ENCODE measurements at regions not wholly inside any gene's neighbourhood (a gene's known extent, or its start where the extent isn't known, plus 50 kb on each side); places are given as distances from the start of the nearest gene placed in this dataset.

DNA sequence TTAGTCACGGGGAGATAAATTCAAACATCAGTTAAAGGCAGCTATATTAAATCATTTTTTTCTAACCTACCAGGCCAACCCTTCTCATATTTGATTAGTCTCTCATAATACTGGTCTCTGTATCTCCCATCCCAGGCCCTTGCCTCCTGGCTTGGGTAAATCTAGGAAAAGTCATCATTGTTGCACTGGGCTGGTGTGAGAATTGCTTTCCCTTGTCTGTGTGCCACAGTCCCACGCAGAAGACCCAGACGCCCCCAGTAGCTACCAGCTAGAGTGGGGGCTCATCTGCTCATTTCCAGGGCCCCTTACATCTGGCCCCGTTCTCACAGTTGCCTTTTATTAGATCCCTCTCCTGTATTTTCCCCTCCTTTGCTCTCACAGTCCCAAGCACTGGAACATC is 67.6 kb upstream of the VIPR2 start:
- no peak for ATAC-seq
- no peak for DNase-seq
- H3K27me3 ChIP-seq: no peaks in the 10 kb centered on the region
- H3K4me3 ChIP-seq: no peak overlapping the region
- H3K9me3 ChIP-seq: no peaks in the 10 kb centered on the region
- no peak overlapping the region for H3K27ac ChIP-seq
- TF ChIP-seq, protein P1, sequence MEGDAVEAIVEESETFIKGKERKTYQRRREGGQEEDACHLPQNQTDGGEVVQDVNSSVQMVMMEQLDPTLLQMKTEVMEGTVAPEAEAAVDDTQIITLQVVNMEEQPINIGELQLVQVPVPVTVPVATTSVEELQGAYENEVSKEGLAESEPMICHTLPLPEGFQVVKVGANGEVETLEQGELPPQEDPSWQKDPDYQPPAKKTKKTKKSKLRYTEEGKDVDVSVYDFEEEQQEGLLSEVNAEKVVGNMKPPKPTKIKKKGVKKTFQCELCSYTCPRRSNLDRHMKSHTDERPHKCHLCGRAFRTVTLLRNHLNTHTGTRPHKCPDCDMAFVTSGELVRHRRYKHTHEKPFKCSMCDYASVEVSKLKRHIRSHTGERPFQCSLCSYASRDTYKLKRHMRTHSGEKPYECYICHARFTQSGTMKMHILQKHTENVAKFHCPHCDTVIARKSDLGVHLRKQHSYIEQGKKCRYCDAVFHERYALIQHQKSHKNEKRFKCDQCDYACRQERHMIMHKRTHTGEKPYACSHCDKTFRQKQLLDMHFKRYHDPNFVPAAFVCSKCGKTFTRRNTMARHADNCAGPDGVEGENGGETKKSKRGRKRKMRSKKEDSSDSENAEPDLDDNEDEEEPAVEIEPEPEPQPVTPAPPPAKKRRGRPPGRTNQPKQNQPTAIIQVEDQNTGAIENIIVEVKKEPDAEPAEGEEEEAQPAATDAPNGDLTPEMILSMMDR (IDR thresholded peaks at IDR 0.05 in 4 of 5, conservative IDR thresholded peaks at IDR 0.05 in 1 of 5): no peak
- no peak for TF ChIP-seq POLR2A (IDR thresholded peaks at IDR 0.05)
- in situ Hi-C loops (cut with MboI; ENCODE audit: low sequenced_read_pairs in 4 of 4): no loop called here
- intact Hi-C loops (cut with DNase I; ENCODE audit: low total_unique reads): no loop called here
- no peaks in the 10 kb centered on the region for H3K36me3 ChIP-seq
- no peaks in the 10 kb centered on the region for H3K4me1 ChIP-seq

DNA sequence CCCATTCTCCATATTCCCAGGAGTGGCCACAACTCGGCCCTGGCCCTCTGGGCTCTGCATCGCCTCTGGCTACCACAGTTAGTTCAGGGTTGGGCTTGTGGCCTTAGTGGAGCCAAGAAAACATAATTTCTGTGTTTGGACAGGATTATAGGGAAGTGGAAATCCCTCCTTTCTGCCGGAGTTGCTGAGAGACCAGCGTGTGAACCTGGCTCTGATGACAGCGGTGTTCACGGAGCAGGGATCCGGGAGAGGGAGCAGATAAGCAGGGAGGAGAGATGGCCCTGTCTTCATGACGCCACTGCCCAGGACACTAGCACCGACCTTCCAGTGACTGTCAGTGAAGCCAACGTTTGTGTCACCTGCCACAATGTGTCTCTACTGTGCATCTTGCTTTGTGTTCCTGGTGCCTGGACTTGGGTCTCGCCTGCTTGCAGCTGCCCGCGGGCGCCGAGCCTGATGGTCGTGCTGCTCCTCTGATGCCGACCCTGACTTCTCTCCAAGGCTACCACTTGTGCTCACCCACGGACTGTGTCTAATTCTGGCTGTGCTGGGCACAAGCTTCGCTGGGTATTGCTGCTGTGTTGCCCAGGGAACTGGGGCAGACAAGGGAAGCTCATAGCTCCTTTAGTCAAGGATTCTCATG is 67.0 kb upstream of the VIPR2 start:
- Histone ChIP-seq H3K9me3 (no peaks in the 10 kb centered on the region), H3K27ac (no peak overlapping the region), H3K36me3 (no peaks in the 10 kb centered on the region), H3K27me3 (no peaks in the 10 kb centered on the region), H3K4me3 (no peak overlapping the region), H3K4me1 (no peaks in the 10 kb centered on the region)
- in situ Hi-C loops (cut with MboI; ENCODE audit: low sequenced_read_pairs in 4 of 4) (no loop called here), intact Hi-C loops (cut with DNase I; ENCODE audit: low total_unique reads) (no loop called here)
- TF ChIP-seq, protein P1 (IDR thresholded peaks at IDR 0.05 in 4 of 5, conservative IDR thresholded peaks at IDR 0.05 in 1 of 5): no peak
- TF ChIP-seq POLR2A (IDR thresholded peaks at IDR 0.05): no peak
- peak in 1 of 2 donors; percentile 36 for ATAC-seq
- DNase-seq: no peak

DNA sequence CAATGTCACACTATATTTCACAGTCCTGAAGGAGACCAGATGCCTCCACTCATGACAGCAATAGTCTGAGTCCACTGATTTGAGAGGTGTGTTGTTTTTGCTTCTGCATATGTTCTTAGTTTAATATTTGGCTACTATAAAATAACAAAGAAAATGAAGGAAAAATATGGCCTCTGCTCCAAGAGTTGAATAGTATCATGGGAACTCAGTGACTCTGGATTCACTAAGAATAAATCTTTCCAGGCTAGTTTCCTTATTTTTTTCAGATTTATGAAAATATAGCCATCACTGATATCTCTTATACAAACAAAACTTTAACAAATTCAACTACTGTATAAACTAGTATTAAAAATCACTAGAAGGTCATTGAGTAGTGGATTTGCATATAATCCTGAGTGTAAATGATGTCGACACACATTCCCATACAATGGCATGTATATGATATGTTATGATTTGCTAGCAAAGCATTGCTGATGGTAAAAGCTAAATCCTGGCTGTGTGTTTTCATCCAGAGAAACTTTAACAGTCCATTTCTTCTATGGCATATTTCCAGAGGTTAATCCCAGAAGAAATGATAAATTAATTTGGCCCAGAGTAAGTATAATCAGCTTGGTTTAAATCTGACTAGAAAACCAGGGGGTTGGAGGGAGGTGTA is 66.0 kb upstream of the VIPR2 start:
- no peak for ATAC-seq
- in situ Hi-C loops (cut with MboI; ENCODE audit: low sequenced_read_pairs in 4 of 4): no loop called here

DNA sequence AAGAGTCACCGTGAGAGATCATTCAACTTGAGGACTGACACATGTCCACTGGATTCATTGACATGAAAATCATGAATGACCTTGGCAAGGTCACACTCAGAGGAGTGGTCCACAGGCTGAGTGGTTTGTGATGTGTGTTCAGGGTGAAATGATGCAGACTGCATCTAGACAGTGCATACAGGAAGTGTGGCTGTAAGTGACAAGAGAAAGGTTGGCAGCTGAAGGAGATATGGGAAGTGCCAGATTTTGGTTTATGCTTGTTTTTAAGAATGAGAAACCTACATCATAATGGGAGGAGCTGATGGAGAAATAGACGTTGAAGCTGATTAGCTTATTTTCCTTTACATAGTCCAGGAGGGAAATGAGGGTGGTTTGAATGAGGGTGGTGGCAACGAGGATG is 64.8 kb upstream of the VIPR2 start:
- intact Hi-C loops (cut with DNase I; ENCODE audit: low total_unique reads): no loop called here
- H3K27me3 ChIP-seq: no peaks in the 10 kb centered on the region

More for the DNA sequence above, 66.0 kb upstream of the VIPR2 start:
- H3K27me3 ChIP-seq: no peaks in the 10 kb centered on the region
- no peak overlapping the region for H3K27ac ChIP-seq
- DNase-seq: no peak
- no peaks in the 10 kb centered on the region for H3K4me1 ChIP-seq
- H3K9me3 ChIP-seq: no peaks in the 10 kb centered on the region
- no peak for TF ChIP-seq POLR2A (IDR thresholded peaks at IDR 0.05)
- TF ChIP-seq, protein P1 (IDR thresholded peaks at IDR 0.05 in 4 of 5, conservative IDR thresholded peaks at IDR 0.05 in 1 of 5): no peak
- H3K36me3 ChIP-seq: no peaks in the 10 kb centered on the region
- intact Hi-C loops (cut with DNase I; ENCODE audit: low total_unique reads): no loop called here
- H3K4me3 ChIP-seq: no peak overlapping the region

More for the DNA sequence above, 64.8 kb upstream of the VIPR2 start:
- DNase-seq (no peak), ATAC-seq (no peak)
- in situ Hi-C loops (cut with MboI; ENCODE audit: low sequenced_read_pairs in 4 of 4): no loop called here
- Histone ChIP-seq H3K27ac (no peak overlapping the region), H3K9me3 (no peaks in the 10 kb centered on the region), H3K4me3 (no peak overlapping the region), H3K36me3 (no peaks in the 10 kb centered on the region), H3K4me1 (no peaks in the 10 kb centered on the region)
- TF ChIP-seq, protein P1 (IDR thresholded peaks at IDR 0.05 in 4 of 5, conservative IDR thresholded peaks at IDR 0.05 in 1 of 5): no peak
- no peak for TF ChIP-seq POLR2A (IDR thresholded peaks at IDR 0.05)

Data from gastrocnemius medialis (tissue), 4 donors.